K562 (cell line): ENCODE measurements at regions not wholly inside any gene's neighbourhood (a gene's known extent, or its start where the extent isn't known, plus 50 kb on each side); places are given as distances from the start of the nearest gene placed in this dataset.

Experiments
- CBX5 ChIP-seq: IDR thresholded peaks from 2 replicates; pipeline ENCODE4 v1.6.1; 2014; ENCODE audit warnings: low read depth, borderline replicate concordance
- ESRRA ChIP-seq: fragments of 450-650 bp; IDR thresholded peaks from 2 replicates; pipeline ENCODE4 v1.6.1; 2014; ENCODE audit warnings: low read depth, mild to moderate bottlenecking, moderate library complexity, borderline replicate concordance
- JUN ChIP-seq, 2 experiments: sonication (generic) in 1 of 2; formaldehyde crosslinking in 1 of 2; IDR thresholded peaks; 2 replicates each; pipeline versions ENCODE4 v1.6.1 to v1.8.0; 2012 to 2022; ENCODE audit warnings: borderline replicate concordance in 2 of 2, mild to moderate bottlenecking in 2 of 2, improper control_type of control experiment in 1 of 2, low read depth in 1 of 2, low read length in 1 of 2, missing genetic modification reagents in 1 of 2
- ZKSCAN8 ChIP-seq: fragments of 200-800 bp; sonication (Bioruptor generic); IDR thresholded peaks from 2 replicates; pipeline ENCODE4 v1.6.1; 2016; ENCODE audit warnings: missing genetic modification characterization, missing compliant biosample characterization
- TF ChIP-seq, protein P1 (sequence below), 3 experiments: IDR thresholded peaks in 2 of 3; conservative IDR thresholded peaks in 1 of 3; 2 replicates each; pipeline ENCODE4 v1.5.1; 2011 to 2012; ENCODE audit warnings: low read length in 3 of 3, mild to moderate bottlenecking in 3 of 3, control low read depth in 2 of 3, improper control_type of control experiment in 1 of 3, inconsistent platforms in 1 of 3, low read depth in 1 of 3, mixed read lengths in 1 of 3, moderate library complexity in 1 of 3; ENCODE audit not compliant: insufficient read depth in 2 of 3
- TF ChIP-seq, protein P2 (sequence below): sonication (generic); formaldehyde crosslinking; IDR thresholded peaks from 2 replicates; pipeline ENCODE4 v1.5.0; 2020; ENCODE audit warnings: missing genetic modification reagents

DNA sequence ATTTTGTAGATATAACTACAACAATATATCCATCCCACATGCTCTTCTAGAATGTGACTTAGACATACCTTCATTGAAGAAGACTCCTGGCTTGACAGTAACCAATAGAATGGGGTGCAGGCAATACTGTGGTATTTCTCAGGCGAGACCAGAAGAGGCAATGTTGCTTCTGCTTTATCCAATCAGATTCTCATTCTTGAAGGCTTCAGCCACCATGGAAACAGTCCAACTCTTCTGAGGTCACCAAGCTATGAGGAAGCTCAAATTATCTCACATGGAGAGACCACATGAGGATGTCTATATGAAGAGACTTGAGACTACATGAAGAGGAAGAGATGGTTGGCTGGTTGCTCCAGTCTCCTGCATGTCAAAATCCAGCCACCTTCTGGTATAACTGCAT lies 469.9 kb downstream of the PCDH10 start:
- TF ChIP-seq, protein P1, sequence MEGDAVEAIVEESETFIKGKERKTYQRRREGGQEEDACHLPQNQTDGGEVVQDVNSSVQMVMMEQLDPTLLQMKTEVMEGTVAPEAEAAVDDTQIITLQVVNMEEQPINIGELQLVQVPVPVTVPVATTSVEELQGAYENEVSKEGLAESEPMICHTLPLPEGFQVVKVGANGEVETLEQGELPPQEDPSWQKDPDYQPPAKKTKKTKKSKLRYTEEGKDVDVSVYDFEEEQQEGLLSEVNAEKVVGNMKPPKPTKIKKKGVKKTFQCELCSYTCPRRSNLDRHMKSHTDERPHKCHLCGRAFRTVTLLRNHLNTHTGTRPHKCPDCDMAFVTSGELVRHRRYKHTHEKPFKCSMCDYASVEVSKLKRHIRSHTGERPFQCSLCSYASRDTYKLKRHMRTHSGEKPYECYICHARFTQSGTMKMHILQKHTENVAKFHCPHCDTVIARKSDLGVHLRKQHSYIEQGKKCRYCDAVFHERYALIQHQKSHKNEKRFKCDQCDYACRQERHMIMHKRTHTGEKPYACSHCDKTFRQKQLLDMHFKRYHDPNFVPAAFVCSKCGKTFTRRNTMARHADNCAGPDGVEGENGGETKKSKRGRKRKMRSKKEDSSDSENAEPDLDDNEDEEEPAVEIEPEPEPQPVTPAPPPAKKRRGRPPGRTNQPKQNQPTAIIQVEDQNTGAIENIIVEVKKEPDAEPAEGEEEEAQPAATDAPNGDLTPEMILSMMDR (IDR thresholded peaks at IDR 0.05 in 2 of 3, conservative IDR thresholded peaks at IDR 0.05 in 1 of 3; ENCODE audit: insufficient read depth in 2 of 3, low read depth in 1 of 3, low read length in 3 of 3) = no peak
- TF ChIP-seq ESRRA (no peak), ZKSCAN8 (CRISPR knock-in tag) (no peak), JUN (IDR thresholded peaks at IDR 0.05; ENCODE audit: borderline replicate concordance, low read depth, low read length) (no peak), JUN (CRISPR knock-in tag; IDR thresholded peaks at IDR 0.05; ENCODE audit: borderline replicate concordance) (no peak), CBX5 (no peak)
- TF ChIP-seq, protein P2, sequence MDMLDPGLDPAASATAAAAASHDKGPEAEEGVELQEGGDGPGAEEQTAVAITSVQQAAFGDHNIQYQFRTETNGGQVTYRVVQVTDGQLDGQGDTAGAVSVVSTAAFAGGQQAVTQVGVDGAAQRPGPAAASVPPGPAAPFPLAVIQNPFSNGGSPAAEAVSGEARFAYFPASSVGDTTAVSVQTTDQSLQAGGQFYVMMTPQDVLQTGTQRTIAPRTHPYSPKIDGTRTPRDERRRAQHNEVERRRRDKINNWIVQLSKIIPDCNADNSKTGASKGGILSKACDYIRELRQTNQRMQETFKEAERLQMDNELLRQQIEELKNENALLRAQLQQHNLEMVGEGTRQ = no peak
